ENCODE measurements at regions not wholly inside any gene's neighbourhood (a gene's known extent, or its start where the extent isn't known, plus 50 kb on each side); places are given as distances from the start of the nearest gene placed in this dataset.
"Not testable (repeated sequence)": the region's sequence is repeated elsewhere in the genome, so short reads cannot be mapped to it uniquely, and the experiment has no call there.

GRCh38 chr10:105594296-105594695 is 953.2 kb downstream of the SORCS3 start:
- in situ Hi-C loops (cut with HindIII; ENCODE audit: low pct_unique_long_range_greater_than_20kb, low sequenced_read_pairs) = no loop called here
- no peak for TF ChIP-seq JUND (IDR thresholded peaks at IDR 0.05; ENCODE audit: low read depth)
- no peak for DNase-seq (ENCODE audit: low read depth in 1 of 2, low spot score in 1 of 2)

- TF ChIP-seq JUND (IDR thresholded peaks at IDR 0.05; ENCODE audit: low read depth) = no peak
- no peak for DNase-seq (ENCODE audit: low read depth in 1 of 2, low spot score in 1 of 2)
- in situ Hi-C loops (cut with HindIII; ENCODE audit: low pct_unique_long_range_greater_than_20kb, low sequenced_read_pairs) = no loop called here
Observed at GRCh38 chr10:105592468-105592867, 951.4 kb downstream of the SORCS3 start.

GRCh38 chr10:105586451-105587098 is 945.5 kb downstream of the SORCS3 start:
- in situ Hi-C loops (cut with HindIII; ENCODE audit: low pct_unique_long_range_greater_than_20kb, low sequenced_read_pairs) = no loop called here
- peak in 1 of 2 experiments; percentile 0 for DNase-seq (ENCODE audit: low read depth in 1 of 2, low spot score in 1 of 2)
- no peak for TF ChIP-seq JUND (IDR thresholded peaks at IDR 0.05; ENCODE audit: low read depth)

- DNase-seq (ENCODE audit: low read depth in 1 of 2, low spot score in 1 of 2) = peak in 1 of 2 experiments; percentile 59
- in situ Hi-C loops (cut with HindIII; ENCODE audit: low pct_unique_long_range_greater_than_20kb, low sequenced_read_pairs) = no loop called here
- no peak for TF ChIP-seq JUND (IDR thresholded peaks at IDR 0.05; ENCODE audit: low read depth)
Observed at GRCh38 chr10:105585753-105586152, 944.7 kb downstream of the SORCS3 start.

GRCh38 chr10:105585171-105585570 is 944.1 kb downstream of the SORCS3 start:
- DNase-seq (ENCODE audit: low read depth in 1 of 2, low spot score in 1 of 2) = no peak
- no peak for TF ChIP-seq JUND (IDR thresholded peaks at IDR 0.05; ENCODE audit: low read depth)

GRCh38 chr10:105579112-105579511 is 938.0 kb downstream of the SORCS3 start:
- in situ Hi-C loops (cut with HindIII; ENCODE audit: low pct_unique_long_range_greater_than_20kb, low sequenced_read_pairs) = no loop called here
- TF ChIP-seq JUND (IDR thresholded peaks at IDR 0.05; ENCODE audit: low read depth) = no peak

More at GRCh38 chr10:105585171-105585570, 944.1 kb downstream of the SORCS3 start:
- in situ Hi-C loops (cut with HindIII; ENCODE audit: low pct_unique_long_range_greater_than_20kb, low sequenced_read_pairs) = no loop called here

GRCh38 chr10:105577865-105578607 is 936.9 kb downstream of the SORCS3 start:
- TF ChIP-seq JUND (IDR thresholded peaks at IDR 0.05; ENCODE audit: low read depth) = no peak
- DNase-seq (ENCODE audit: low read depth in 1 of 2, low spot score in 1 of 2) = no peak
- in situ Hi-C loops (cut with HindIII; ENCODE audit: low pct_unique_long_range_greater_than_20kb, low sequenced_read_pairs) = no loop called here

More at GRCh38 chr10:105579112-105579511, 938.0 kb downstream of the SORCS3 start:
- no peak for DNase-seq (ENCODE audit: low read depth in 1 of 2, low spot score in 1 of 2)

GRCh38 chr10:105559333-105560097 is 918.4 kb downstream of the SORCS3 start:
- in situ Hi-C loops (cut with HindIII; ENCODE audit: low pct_unique_long_range_greater_than_20kb, low sequenced_read_pairs) = no loop called here
- DNase-seq (ENCODE audit: low read depth in 1 of 2, low spot score in 1 of 2) = no peak
- TF ChIP-seq JUND (IDR thresholded peaks at IDR 0.05; ENCODE audit: low read depth) = no peak

GRCh38 chr10:105550453-105550852 is 909.4 kb downstream of the SORCS3 start:
- DNase-seq (ENCODE audit: low read depth in 1 of 2, low spot score in 1 of 2); in situ Hi-C loops (cut with HindIII; ENCODE audit: low pct_unique_long_range_greater_than_20kb, low sequenced_read_pairs): not testable (repeated sequence)

- in situ Hi-C loops (cut with HindIII; ENCODE audit: low pct_unique_long_range_greater_than_20kb, low sequenced_read_pairs) = no loop called here
- no peak for DNase-seq (ENCODE audit: low read depth in 1 of 2, low spot score in 1 of 2)
- TF ChIP-seq JUND (IDR thresholded peaks at IDR 0.05; ENCODE audit: low read depth) = no peak
Observed at GRCh38 chr10:105549731-105550130, 908.6 kb downstream of the SORCS3 start.

GRCh38 chr10:105545101-105545500 is 904.0 kb downstream of the SORCS3 start:
- no peak for DNase-seq (ENCODE audit: low read depth in 1 of 2, low spot score in 1 of 2)
- in situ Hi-C loops (cut with HindIII; ENCODE audit: low pct_unique_long_range_greater_than_20kb, low sequenced_read_pairs) = no loop called here
- no peak for TF ChIP-seq JUND (IDR thresholded peaks at IDR 0.05; ENCODE audit: low read depth)

GRCh38 chr10:105540381-105540780 is 899.3 kb downstream of the SORCS3 start:
- in situ Hi-C loops (cut with HindIII; ENCODE audit: low pct_unique_long_range_greater_than_20kb, low sequenced_read_pairs) = no loop called here
- TF ChIP-seq JUND (IDR thresholded peaks at IDR 0.05; ENCODE audit: low read depth) = no peak
- no peak for DNase-seq (ENCODE audit: low read depth in 1 of 2, low spot score in 1 of 2)

- TF ChIP-seq JUND (IDR thresholded peaks at IDR 0.05; ENCODE audit: low read depth) = no peak
- in situ Hi-C loops (cut with HindIII; ENCODE audit: low pct_unique_long_range_greater_than_20kb, low sequenced_read_pairs) = no loop called here
- no peak for DNase-seq (ENCODE audit: low read depth in 1 of 2, low spot score in 1 of 2)
Observed at GRCh38 chr10:105538874-105539273, 897.8 kb downstream of the SORCS3 start.

Measured in T47D (cell line).